CD1c-positive myeloid dendritic cell (primary cell): ENCODE measurements at regions not wholly inside any gene's neighbourhood (a gene's known extent, or its start where the extent isn't known, plus 50 kb on each side); places are given as distances from the start of the nearest gene placed in this dataset.

Source experiments
- DNase-seq: peaks from one replicate; pipeline ENCODE4 v3.0.0-alpha.2; 2016; ENCODE audit errors: extremely low spot score

DNA sequence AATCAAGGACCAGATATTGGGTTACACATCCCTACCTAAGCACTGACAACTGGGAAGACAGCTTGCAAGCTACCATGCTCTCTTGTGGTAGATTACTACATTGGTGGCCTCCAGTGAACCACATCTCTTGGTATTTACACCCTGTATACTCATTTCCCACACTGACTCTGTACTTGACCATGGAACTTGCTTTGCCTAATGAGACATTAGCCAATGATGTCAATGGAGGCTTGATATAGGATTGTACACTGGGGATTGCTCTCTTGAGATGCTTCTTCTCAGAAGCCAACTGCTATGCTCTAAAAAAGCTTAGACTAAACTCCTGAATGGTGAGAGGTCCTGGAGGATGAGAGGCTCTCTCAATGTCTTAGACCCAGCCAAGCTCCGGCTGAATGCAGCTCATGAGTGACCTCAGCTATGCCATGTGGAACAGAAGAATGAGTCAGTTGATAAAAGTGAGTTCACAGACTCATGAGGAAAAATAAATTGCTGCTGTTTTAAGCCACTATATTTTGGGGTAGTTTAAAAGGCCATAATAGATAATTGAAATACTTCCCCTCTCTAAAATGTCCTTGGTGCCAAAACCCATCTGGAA lies 61.5 kb upstream of the GALNT15 start:
- no peak for DNase-seq

DNA sequence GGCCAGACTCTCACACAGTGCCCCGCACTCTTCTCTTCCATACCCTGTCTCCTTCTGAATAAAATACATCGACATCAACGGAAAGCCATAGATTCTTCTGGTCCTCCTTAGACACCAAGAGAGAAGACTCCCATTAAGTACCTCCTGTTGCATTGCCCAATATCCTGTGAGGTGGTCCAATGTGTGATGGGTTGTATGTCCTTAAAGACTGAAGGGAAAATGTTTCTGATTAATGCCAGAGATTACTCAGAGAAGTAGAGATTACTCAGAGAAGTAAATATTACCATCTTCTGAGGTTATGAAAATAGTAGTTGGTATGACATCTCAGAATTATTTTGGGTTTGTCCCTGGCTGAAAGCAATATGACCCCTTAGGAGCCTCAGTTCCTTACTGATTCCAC lies 60.8 kb upstream of the GALNT15 start:
- no peak for DNase-seq

DNA sequence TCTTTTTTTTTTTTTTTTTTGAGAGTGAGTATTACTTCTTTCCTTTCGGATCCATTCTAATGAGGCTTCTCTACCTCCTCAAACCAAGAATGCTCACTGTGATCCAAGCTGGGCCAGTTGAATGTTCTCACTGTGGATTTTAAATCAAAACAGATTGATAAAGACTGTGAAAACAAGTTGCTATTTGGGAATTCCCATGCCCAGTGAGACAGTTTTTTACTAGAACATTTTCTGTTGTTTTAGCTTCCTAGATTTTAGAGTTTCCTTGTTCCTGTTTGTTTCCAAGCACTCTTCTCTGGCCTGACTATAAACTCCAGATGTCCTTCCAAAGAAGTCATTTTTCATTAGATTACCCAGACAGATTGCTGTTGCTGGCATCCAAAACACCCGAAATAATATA lies 60.1 kb upstream of the GALNT15 start:
- DNase-seq: no peak

DNA sequence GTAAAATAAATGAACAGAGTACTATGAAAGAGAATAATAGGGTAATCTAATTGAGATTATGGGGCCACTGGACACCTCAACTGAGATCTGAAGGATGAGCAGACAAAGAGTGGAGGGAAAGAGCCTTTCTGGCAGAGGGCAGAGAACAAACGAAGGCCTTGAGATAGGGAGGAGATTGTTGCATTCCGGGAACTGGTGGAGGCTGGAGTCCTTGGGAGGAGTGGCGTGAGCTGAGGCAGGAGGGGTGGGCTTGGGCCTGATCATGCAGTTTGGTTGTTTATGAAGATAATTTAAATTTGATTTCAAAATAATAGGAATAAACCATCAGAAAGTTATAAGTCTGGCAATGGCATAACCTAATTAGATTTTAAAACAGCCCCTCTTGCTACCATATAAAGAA lies 59.5 kb upstream of the GALNT15 start:
- no peak for DNase-seq

- DNase-seq: no peak
Observed at GRCh38 chr3:16118396-16118795, 56.1 kb upstream of the GALNT15 start.

DNA sequence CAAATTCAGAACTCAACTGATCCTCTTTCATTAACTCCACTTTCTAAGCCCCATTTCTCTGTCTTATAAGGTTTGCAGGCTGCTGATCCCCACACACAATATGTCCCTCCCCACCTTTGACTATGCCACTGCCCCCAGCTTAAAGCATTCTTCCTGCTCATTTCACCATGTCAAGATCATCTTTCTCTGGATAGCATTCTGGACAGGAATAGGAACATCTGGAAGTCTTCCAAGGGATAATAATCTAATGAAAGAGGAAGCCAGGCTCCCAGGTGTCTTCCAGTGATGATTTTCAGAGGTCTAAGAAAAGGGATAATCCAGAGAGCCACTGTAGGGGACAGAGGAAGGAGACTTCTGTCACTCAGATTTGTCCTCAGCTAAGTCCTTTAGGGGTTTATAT lies 54.6 kb upstream of the GALNT15 start:
- DNase-seq: no peak

GRCh38 chr3:16121391-16121790 lies 53.1 kb upstream of the GALNT15 start:
- no peak for DNase-seq

DNA sequence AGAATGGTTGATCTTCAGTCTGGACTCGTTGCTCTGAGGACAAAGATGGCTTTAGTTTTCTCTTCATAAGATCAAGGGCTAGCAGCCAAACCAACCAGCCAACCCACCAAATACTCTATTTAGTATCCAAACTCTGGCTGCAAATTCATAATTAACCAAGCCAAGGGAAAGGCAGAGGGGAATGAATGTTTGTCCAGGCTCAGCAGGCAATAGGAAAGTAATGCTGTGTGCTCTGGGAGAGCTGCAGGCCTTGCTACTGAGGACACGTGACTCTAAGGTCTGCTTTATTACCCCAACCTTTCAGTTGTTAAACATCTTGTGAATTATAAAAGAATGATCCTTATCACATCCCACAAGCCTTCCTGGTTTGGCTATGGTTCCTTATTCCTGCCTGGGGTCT lies 52.3 kb upstream of the GALNT15 start:
- DNase-seq: no peak

- DNase-seq: no peak
Observed at GRCh38 chr3:16122661-16123060, 51.8 kb upstream of the GALNT15 start.

DNA sequence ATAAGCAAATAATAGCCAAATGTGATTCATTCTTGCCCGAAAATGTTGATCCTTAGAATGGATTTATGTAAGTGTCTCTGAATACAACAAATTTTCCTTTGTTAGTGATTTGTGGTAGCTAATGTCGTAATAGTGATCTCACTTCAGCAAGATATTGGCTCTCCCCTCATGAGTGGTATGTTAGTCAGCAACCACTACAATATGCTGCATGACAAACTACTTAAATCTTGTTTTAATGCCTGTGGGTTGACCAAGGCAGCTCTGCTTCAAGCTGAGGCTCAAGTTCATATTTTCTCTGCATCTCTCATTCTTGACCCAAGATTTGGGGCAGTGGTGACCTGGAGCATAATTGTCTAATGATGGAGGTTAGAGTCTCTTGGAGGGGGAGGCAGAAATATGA lies 49.8 kb upstream of the GALNT15 start:
- DNase-seq: no peak
